Neural cell (in vitro differentiated cells): ENCODE measurements at regions not wholly inside any gene's neighbourhood (a gene's known extent, or its start where the extent isn't known, plus 50 kb on each side); places are given as distances from the start of the nearest gene placed in this dataset.

Experiments
- H2AFZ ChIP-seq: fragments of 200-600, 300-800 bp; sonication (generic), shearing (Covaris generic); 2 replicates; pipeline ENCODE4 v1.6.0; 2014; ENCODE audit warnings: low read depth, mild to moderate bottlenecking, antibody characterized with exemption, low read length, moderate library complexity
- H3F3A ChIP-seq: fragments of 200-600 bp; shearing (Covaris generic); 2 replicates; pipeline ENCODE4 v1.6.1; 2016; ENCODE audit warnings: mild to moderate bottlenecking, moderate library complexity, mixed read lengths, antibody characterized with exemption, low read length; ENCODE audit not compliant: insufficient read depth, poor library complexity, severe bottlenecking
- H3K27ac ChIP-seq: fragments of 200-600, 300-800 bp; sonication (generic), shearing (Covaris generic); 2 replicates; pipeline ENCODE4 v1.5.1; 2014; ENCODE audit warnings: mild to moderate bottlenecking, low read length, moderate library complexity
- H3K27me3 ChIP-seq: fragments of 300-800, 200-600 bp; sonication (generic), shearing (Covaris generic); 2 replicates; pipeline ENCODE4 v1.6.0; 2014; ENCODE audit warnings: mild to moderate bottlenecking, low read depth, low read length, moderate library complexity; ENCODE audit not compliant: insufficient read depth
- H3K36me3 ChIP-seq: fragments of 300-800, 200-600 bp; sonication (generic), shearing (Covaris generic); 2 replicates; pipeline ENCODE4 v1.5.1; 2014; ENCODE audit warnings: mild to moderate bottlenecking, antibody characterized with exemption, low read length, moderate library complexity; ENCODE audit not compliant: insufficient read depth
- H3K4me2 ChIP-seq: fragments of 300-800, 200-600 bp; sonication (generic), shearing (Covaris generic); 2 replicates; pipeline ENCODE4 v1.6.0; 2014; ENCODE audit warnings: mild to moderate bottlenecking, low read length
- H3K4me3 ChIP-seq: fragments of 300-800, 200-600 bp; sonication (generic), shearing (Covaris generic); 2 replicates; pipeline ENCODE4 v1.5.1; 2014; ENCODE audit warnings: mild to moderate bottlenecking, low read length, moderate library complexity
- H3K79me2 ChIP-seq: fragments of 200-600 bp; shearing (Covaris generic); replicated peaks from 2 replicates; pipeline ENCODE4 v1.6.0; 2014; ENCODE audit warnings: mild to moderate bottlenecking, low read length, moderate library complexity; ENCODE audit not compliant: insufficient read depth
- H3K9ac ChIP-seq: fragments of 300-800, 200-600 bp; sonication (generic), shearing (Covaris generic); 2 replicates; pipeline ENCODE4 v1.6.1; 2016; ENCODE audit warnings: mild to moderate bottlenecking, low read length, mixed read lengths
- H3K9me2 ChIP-seq: fragments of 200-600 bp; shearing (Covaris generic); 2 replicates; pipeline ENCODE4 v1.6.1; 2016; ENCODE audit warnings: mild to moderate bottlenecking, low read length, mixed read lengths; ENCODE audit not compliant: insufficient read depth
- H3K9me3 ChIP-seq: fragments of 200-600, 300-800 bp; sonication (generic), shearing (Covaris generic); 2 replicates; pipeline ENCODE4 v1.6.1; 2016; ENCODE audit warnings: mild to moderate bottlenecking, mixed run types, low read length, moderate library complexity, mixed read lengths
- H4K20me1 ChIP-seq: fragments of 200-600 bp; shearing (Covaris generic); 2 replicates; pipeline ENCODE4 v1.6.1; 2016; ENCODE audit warnings: mild to moderate bottlenecking, mixed run types; ENCODE audit not compliant: insufficient read depth
- CTCF ChIP-seq: fragments of 450-650 bp; IDR thresholded peaks from 2 replicates; pipeline ENCODE4 v1.5.1; 2014; ENCODE audit warnings: antibody characterized with exemption, mild to moderate bottlenecking, moderate library complexity; ENCODE audit not compliant: poor library complexity, severe bottlenecking
- EP300 ChIP-seq: fragments of 450-650 bp; conservative IDR thresholded peaks from 2 replicates; pipeline ENCODE4 v1.6.1; 2014; ENCODE audit warnings: antibody characterized with exemption, mild to moderate bottlenecking, moderate library complexity; ENCODE audit not compliant: poor library complexity, severe bottlenecking
- EZH2 ChIP-seq: fragments of 200-600, 300-800 bp; shearing (Covaris generic), sonication (generic); IDR thresholded peaks from 2 replicates; pipeline ENCODE4 v1.6.1; 2014; ENCODE audit warnings: antibody characterized with exemption, low read length, borderline replicate concordance, mild to moderate bottlenecking; ENCODE audit not compliant: insufficient read depth, poor library complexity, severe bottlenecking
- MXI1 ChIP-seq: fragments of 450-650 bp; conservative IDR thresholded peaks from 2 replicates; pipeline ENCODE4 v1.6.1; 2014; ENCODE audit warnings: antibody characterized with exemption, mild to moderate bottlenecking; ENCODE audit not compliant: poor library complexity, severe bottlenecking
- POLR2AphosphoS5 ChIP-seq: IDR thresholded peaks from 2 replicates; pipeline ENCODE4 v1.6.1; 2012
- RAD21 ChIP-seq: fragments of 450-650 bp; conservative IDR thresholded peaks from 2 replicates; pipeline ENCODE4 v1.6.1; 2014; ENCODE audit warnings: antibody characterized with exemption, mild to moderate bottlenecking, moderate library complexity
- SMC3 ChIP-seq: fragments of 450-650 bp; conservative IDR thresholded peaks from 2 replicates; pipeline ENCODE4 v1.6.1; 2014; ENCODE audit warnings: antibody characterized with exemption, mild to moderate bottlenecking, moderate library complexity; ENCODE audit not compliant: poor library complexity
- TAF1 ChIP-seq: IDR thresholded peaks from 2 replicates; pipeline ENCODE4 v1.6.1; 2012; ENCODE audit warnings: low read depth
- TF ChIP-seq, protein P1 (sequence below): IDR thresholded peaks from 2 replicates; pipeline ENCODE4 v1.6.1; 2012; ENCODE audit warnings: borderline replicate concordance

GRCh38 chr12:116346741-116347140 lies 69.2 kb upstream of the MED13L start:
- Histone ChIP-seq H3K9me3 (no peaks in the 10 kb centered on the region), H3K9ac (no peak overlapping the region), H3K36me3 (no peaks in the 10 kb centered on the region), H2AFZ (no peak overlapping the region), H3K27me3 (no peaks in the 10 kb centered on the region), H3F3A (no peaks in the 10 kb centered on the region), H4K20me1 (no peaks in the 10 kb centered on the region), H3K79me2 (no peaks in the 10 kb centered on the region), H3K4me3 (no peak overlapping the region), H3K27ac (no peak overlapping the region), H3K4me2 (no peak overlapping the region), H3K9me2 (no peaks in the 10 kb centered on the region)
- TF ChIP-seq RAD21 (no peak), SMC3 (no peak), EZH2 (no peak), POLR2AphosphoS5 (no peak), CTCF (no peak), TAF1 (no peak), EP300 (no peak), MXI1 (no peak)
- TF ChIP-seq, protein P1, sequence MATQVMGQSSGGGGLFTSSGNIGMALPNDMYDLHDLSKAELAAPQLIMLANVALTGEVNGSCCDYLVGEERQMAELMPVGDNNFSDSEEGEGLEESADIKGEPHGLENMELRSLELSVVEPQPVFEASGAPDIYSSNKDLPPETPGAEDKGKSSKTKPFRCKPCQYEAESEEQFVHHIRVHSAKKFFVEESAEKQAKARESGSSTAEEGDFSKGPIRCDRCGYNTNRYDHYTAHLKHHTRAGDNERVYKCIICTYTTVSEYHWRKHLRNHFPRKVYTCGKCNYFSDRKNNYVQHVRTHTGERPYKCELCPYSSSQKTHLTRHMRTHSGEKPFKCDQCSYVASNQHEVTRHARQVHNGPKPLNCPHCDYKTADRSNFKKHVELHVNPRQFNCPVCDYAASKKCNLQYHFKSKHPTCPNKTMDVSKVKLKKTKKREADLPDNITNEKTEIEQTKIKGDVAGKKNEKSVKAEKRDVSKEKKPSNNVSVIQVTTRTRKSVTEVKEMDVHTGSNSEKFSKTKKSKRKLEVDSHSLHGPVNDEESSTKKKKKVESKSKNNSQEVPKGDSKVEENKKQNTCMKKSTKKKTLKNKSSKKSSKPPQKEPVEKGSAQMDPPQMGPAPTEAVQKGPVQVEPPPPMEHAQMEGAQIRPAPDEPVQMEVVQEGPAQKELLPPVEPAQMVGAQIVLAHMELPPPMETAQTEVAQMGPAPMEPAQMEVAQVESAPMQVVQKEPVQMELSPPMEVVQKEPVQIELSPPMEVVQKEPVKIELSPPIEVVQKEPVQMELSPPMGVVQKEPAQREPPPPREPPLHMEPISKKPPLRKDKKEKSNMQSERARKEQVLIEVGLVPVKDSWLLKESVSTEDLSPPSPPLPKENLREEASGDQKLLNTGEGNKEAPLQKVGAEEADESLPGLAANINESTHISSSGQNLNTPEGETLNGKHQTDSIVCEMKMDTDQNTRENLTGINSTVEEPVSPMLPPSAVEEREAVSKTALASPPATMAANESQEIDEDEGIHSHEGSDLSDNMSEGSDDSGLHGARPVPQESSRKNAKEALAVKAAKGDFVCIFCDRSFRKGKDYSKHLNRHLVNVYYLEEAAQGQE, result no peak

GRCh38 chr12:116347265-116347664 lies 69.8 kb upstream of the MED13L start:
- no peaks in the 10 kb centered on the region for H3K9me2 ChIP-seq
- H3K4me2 ChIP-seq, result no peak overlapping the region
- no peak overlapping the region for H3K4me3 ChIP-seq
- no peak overlapping the region for H2AFZ ChIP-seq
- no peaks in the 10 kb centered on the region for H3K27me3 ChIP-seq
- H3K36me3 ChIP-seq, result no peaks in the 10 kb centered on the region
- no peak for TF ChIP-seq CTCF
- no peak for TF ChIP-seq RAD21
- no peak for TF ChIP-seq TAF1
- TF ChIP-seq EZH2, result no peak
- TF ChIP-seq POLR2AphosphoS5, result no peak
- no peak for TF ChIP-seq SMC3
- no peak for TF ChIP-seq MXI1
- TF ChIP-seq, protein P1, result no peak
- TF ChIP-seq EP300, result no peak
- H3K79me2 ChIP-seq, result no peaks in the 10 kb centered on the region
- H3K9me3 ChIP-seq, result no peaks in the 10 kb centered on the region
- H4K20me1 ChIP-seq, result no peaks in the 10 kb centered on the region
- H3K27ac ChIP-seq, result no peak overlapping the region
- no peak overlapping the region for H3K9ac ChIP-seq
- no peaks in the 10 kb centered on the region for H3F3A ChIP-seq
